Panc1 (cell line): ENCODE measurements at regions not wholly inside any gene's neighbourhood (a gene's known extent, or its start where the extent isn't known, plus 50 kb on each side); places are given as distances from the start of the nearest gene placed in this dataset.

Source experiments
- ATAC-seq: fragments of 200-7000 bp; cut with Tn5 transposase; 2 replicates; pipeline ENCODE4 v1.9.1; 2020; ENCODE audit warnings: mild to moderate bottlenecking, moderate library complexity
- BruUV-seq: library from RNA; stranded (reverse); fragments of 400-500 nt; replicated peaks from 2 replicates; lab custom pipeline; 2021; lab: Mats Ljungman, UMichigan
- CTCF ChIA-PET: fragments of 300-600 bp; sonication (Branson Sonifier 250); formaldehyde crosslinking; loops from one replicate; lab custom pipeline; 2022; ENCODE audit warnings: antibody characterized with exemption; lab: Charles Lee
- POLR2A ChIA-PET: fragments of 300-600 bp; sonication (Branson Sonifier 250); formaldehyde crosslinking; loops from one replicate; lab custom pipeline; 2022; ENCODE audit warnings: antibody characterized with exemption; lab: Charles Lee
- DNase-seq: peaks from one replicate; pipeline ENCODE4 v3.0.0-alpha.2; 2010; ENCODE audit warnings: low read depth, low spot score
- H3K27ac ChIP-seq: 2 replicates; pipeline ENCODE4 v1.5.1; 2011; ENCODE audit warnings: mild to moderate bottlenecking, low read length, inconsistent platforms
- H3K27me3 ChIP-seq: fragments of 200-500 bp; sonication (Bioruptor generic); 2 replicates; pipeline ENCODE4 v1.6.0; 2014; ENCODE audit warnings: low read length, inconsistent platforms; ENCODE audit not compliant: control insufficient read depth, insufficient read depth
- H3K36me3 ChIP-seq: fragments of 200-500 bp; sonication (Bioruptor generic); 2 replicates; pipeline ENCODE4 v1.5.1; 2014; ENCODE audit warnings: inconsistent platforms, mild to moderate bottlenecking, low read length, moderate library complexity; ENCODE audit not compliant: control insufficient read depth, insufficient read depth
- H3K4me1 ChIP-seq: 2 replicates; pipeline ENCODE4 v1.5.1; 2011; ENCODE audit warnings: inconsistent platforms, mild to moderate bottlenecking, low read length, moderate library complexity; ENCODE audit not compliant: control insufficient read depth, insufficient read depth
- H3K4me3 ChIP-seq, 2 experiments: 2 replicates each; pipeline ENCODE4 v1.5.1; 2011 to 2012; ENCODE audit warnings: low read depth in 2 of 2, low read length in 2 of 2, mild to moderate bottlenecking in 2 of 2, inconsistent platforms in 1 of 2, moderate library complexity in 1 of 2
- H3K9me3 ChIP-seq: fragments of 200-500 bp; sonication (Bioruptor generic); 2 replicates; pipeline ENCODE4 v1.5.1; 2014; ENCODE audit warnings: low read depth, mild to moderate bottlenecking, inconsistent platforms, low read length, moderate library complexity; ENCODE audit not compliant: control insufficient read depth, insufficient read depth
- CTCF ChIP-seq: fragments of 450-650 bp; IDR thresholded peaks from 2 replicates; pipeline ENCODE4 v1.5.1; 2017; ENCODE audit warnings: mild to moderate bottlenecking
- POLR2AphosphoS5 ChIP-seq: IDR thresholded peaks from 2 replicates; pipeline ENCODE4 v1.6.1; 2012; ENCODE audit warnings: mild to moderate bottlenecking, low read depth, low read length, moderate library complexity
- REST ChIP-seq, 2 experiments: IDR thresholded peaks; 2 replicates each; pipeline ENCODE4 v1.6.1; 2011 to 2012; ENCODE audit warnings: low read depth in 2 of 2, control low read depth in 1 of 2, low read length in 1 of 2, mild to moderate bottlenecking in 1 of 2, moderate library complexity in 1 of 2; ENCODE audit not compliant: insufficient read depth in 1 of 2
- SIN3A ChIP-seq: IDR thresholded peaks from 2 replicates; pipeline ENCODE4 v1.6.1; 2012; ENCODE audit warnings: low read depth, mild to moderate bottlenecking, low read length, moderate library complexity, borderline replicate concordance; ENCODE audit not compliant: insufficient read depth
- TCF7L2 ChIP-seq: IDR thresholded peaks from 2 replicates; pipeline ENCODE4 v1.6.1; 2011; ENCODE audit warnings: mild to moderate bottlenecking, low read depth, low read length, inconsistent platforms
- in situ Hi-C: cut with HindIII; loops from 2 replicates; pipeline ENCODE4 v1.10.0; 2016; ENCODE audit warnings: low sequenced_read_pairs, low pct_unique_long_range_greater_than_20kb
- intact Hi-C: fragments of 100-400 bp; cut with micrococcal nuclease; formaldehyde crosslinking; loops from one replicate; pipeline ENCODE4 v1.10.0; 2022; ENCODE audit not compliant: unreplicated experiment

GRCh38 chr5:124467745-124468144, 278.7 kb downstream of the ZNF608 start:
- POLR2A ChIA-PET, result no interaction called here
- no TSS peak for BruUV-seq
- H3K27me3 ChIP-seq, result no peaks in the 10 kb centered on the region

GRCh38 chr5:124466011-124466410, 280.4 kb downstream of the ZNF608 start:
- POLR2A ChIA-PET, result no interaction called here
- Histone ChIP-seq H3K27me3 (no peaks in the 10 kb centered on the region), H3K4me3 (no peak overlapping the region), H3K36me3 (no peaks in the 10 kb centered on the region), H3K4me1 (no peaks in the 10 kb centered on the region), H3K27ac (no peak overlapping the region), H3K9me3 (peaks cover 9% of the 10 kb centered on the region; the same call in 1 of the 2 replicates)
- CTCF ChIA-PET, result no interaction called here
- in situ Hi-C loops, result no loop called here
- ATAC-seq, result no peak
- BruUV-seq, result no TSS peak
- no peak for DNase-seq
- TF ChIP-seq REST (IDR thresholded peaks at IDR 0.05; ENCODE audit: insufficient read depth in 1 of 2, low read depth in 2 of 2, low read length in 1 of 2) (no peak), SIN3A (no peak), POLR2AphosphoS5 (no peak), CTCF (no peak), TCF7L2 (no peak)
- intact Hi-C loops, result no loop called here

More at GRCh38 chr5:124467745-124468144, 278.7 kb downstream of the ZNF608 start:
- ATAC-seq, result no peak
- Histone ChIP-seq H3K4me3 (no peak overlapping the region), H3K4me1 (no peaks in the 10 kb centered on the region), H3K9me3 (peaks cover 2% of the 10 kb centered on the region; the same call in 1 of the 2 replicates), H3K27ac (no peak overlapping the region), H3K36me3 (no peaks in the 10 kb centered on the region)
- in situ Hi-C loops, result no loop called here
- CTCF ChIA-PET, result no interaction called here
- DNase-seq, result no peak
- TF ChIP-seq TCF7L2, result no peak
- no peak for TF ChIP-seq CTCF
- no peak for TF ChIP-seq POLR2AphosphoS5
- TF ChIP-seq SIN3A, result no peak
- no peak for TF ChIP-seq REST (IDR thresholded peaks at IDR 0.05; ENCODE audit: insufficient read depth in 1 of 2, low read depth in 2 of 2, low read length in 1 of 2)
- intact Hi-C loops, result no loop called here
